Renal pelvis (tissue), 1 donor: ENCODE measurements at regions not wholly inside any gene's neighbourhood (a gene's known extent, or its start where the extent isn't known, plus 50 kb on each side); places are given as distances from the start of the nearest gene placed in this dataset.
A peak's percentile ranks its signal among the peaks of the same experiment; 100 is the strongest.
"Not testable (repeated sequence)": the region's sequence is repeated elsewhere in the genome, so short reads cannot be mapped to it uniquely, and the experiment has no call there.

ENCODE experiments used
- DNase-seq: peaks from one replicate; pipeline ENCODE4 v3.0.0-alpha.2; 2013

DNA sequence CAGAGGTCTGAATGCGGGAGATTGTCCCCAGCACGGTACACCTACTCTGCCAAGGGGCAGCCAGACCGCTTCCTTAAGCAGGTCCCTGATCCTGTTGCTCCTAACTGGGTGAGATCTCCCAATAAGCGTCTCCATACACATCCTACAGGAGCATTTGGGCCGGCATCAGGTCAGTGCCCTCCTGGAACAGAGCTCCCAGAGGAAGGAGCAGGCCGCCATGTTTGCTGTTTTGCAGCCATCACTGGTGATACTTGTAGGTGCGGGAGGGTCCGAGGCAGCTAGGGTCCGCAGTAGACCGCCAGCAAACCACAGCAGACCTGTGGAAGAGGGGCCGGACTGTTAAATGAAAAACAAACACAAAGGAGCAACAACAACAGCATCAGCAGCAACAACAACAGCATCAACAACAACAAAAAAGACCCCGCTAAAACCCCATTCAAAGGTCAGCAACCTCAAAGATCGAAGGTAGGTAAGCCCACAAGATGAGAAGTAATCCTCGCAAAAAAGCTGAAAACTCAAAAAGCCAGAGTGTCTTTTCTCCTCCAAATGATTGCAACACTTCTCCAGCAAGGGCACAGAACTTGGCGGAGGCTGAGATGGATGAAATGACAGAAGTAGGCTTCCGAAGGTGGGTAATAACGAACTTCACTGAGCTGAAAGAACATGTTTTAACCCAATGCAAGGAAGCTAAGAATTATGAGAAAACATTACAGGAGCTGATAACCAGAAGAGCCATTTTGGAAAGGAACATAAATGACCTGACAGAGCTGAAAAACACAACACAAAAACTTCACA lies 79.0 kb upstream of the CDH7 start:
- no peak for DNase-seq

DNA sequence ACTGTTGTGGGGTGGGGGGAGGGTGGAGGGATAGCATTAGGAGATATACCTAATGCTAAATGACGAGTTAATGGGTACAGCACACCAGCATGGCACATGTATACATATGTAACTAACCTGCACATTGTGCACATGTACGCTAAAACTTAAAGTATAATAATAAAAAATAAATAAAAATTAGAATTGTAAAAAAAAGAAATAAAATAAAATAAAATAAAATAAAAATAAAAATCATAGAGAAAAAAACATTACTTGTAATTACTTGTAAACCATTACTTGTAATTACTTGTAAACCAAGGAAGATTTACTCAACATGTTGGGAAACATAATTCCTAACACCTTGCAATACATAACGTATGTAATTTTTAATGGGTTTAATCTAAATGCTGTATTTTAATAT lies 80.7 kb upstream of the CDH7 start:
- DNase-seq: not testable (repeated sequence)

DNA sequence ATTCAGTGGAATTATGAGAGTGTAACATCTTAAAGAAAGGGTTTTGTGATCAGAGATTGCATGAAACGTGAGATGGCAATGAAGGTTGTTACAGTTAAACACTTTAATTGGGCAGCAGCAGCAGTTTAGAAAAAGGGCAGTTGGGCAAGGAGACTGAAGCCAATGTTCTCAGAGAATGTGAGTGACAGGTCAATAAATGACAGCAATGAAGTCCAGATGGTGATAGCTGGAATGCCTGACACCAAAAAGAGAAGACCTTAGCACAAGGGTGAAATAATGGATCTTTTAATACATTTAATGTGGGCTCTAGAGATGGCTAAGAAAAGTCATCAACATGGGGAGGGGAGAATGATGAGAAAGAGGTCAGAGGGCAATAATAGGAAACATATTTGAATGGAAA lies 89.4 kb upstream of the CDH7 start:
- no peak for DNase-seq

DNA sequence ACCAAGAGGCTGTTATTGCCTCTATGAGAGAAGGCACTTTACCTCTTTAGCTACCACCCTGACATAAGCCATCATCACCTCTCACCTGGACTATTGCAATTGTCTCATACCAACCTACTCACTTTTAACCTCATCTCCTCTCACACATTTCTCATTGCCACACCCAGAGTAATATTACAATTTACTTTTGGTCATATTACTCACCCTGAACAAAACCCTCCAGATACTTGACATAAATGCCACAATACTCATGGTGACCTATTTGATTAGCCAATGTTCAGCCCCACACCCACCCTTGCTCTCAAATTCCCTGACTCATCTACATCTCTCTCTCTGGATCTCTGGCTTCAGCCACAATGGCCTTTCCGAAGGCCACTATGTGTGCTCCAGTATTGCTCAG lies 90.9 kb upstream of the CDH7 start:
- no peak for DNase-seq

DNA sequence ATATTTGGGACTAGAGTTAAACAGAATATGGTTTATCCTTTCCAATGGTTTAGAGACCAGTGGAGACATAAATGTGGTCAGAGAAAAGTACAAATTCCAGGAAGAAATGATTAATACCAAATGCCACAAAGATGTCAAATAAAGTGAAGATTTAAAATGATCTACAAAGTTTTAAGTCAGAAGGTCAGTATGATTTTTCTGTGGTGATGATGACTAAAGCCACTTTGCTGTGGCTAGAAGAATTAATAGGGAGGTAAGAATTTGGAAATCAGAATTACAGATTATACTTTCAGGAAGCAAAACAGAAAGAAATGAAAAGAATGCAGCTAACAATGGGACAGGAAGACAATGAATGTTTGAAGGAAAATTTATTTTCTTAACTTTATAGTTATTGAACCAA lies 91.5 kb upstream of the CDH7 start:
- no peak for DNase-seq

DNA sequence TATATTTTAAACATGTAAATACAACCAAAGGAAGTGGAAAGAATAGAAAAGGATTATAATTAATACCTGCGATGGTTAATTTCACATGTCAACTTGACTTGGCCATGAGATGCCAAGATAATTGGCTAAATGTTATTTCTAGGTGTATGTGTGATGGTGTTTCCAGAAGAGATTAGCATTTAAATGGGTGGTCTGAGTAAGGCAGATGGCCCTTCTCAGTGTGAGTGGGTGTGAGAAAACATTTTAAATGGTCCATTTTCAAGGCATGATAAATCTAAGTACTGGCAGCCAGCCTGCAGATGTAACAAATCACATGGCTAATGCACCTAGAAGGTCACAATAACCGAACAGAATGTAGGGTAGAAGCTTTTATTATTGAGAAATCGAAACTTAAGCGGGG lies 99.6 kb upstream of the CDH7 start:
- no peak for DNase-seq

DNA sequence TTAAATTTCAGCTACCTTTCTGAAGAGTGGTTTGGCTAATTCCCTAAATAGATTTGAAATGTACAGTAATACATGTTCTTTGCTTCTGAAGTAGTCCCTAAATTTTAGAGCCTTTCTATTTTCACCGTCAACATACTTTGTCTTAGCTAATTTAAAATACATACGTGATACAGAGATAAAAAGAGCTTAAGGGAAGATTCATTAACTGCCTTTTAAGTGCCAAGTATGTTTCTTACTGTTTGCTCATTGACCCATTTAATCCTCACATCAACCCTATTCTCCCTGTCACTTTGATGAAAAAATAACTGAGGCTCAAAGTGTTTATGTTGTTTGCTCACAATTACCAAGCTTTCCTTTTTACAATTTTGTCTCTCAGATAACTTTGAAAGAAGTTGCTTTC lies 118.6 kb upstream of the CDH7 start:
- no peak for DNase-seq

DNA sequence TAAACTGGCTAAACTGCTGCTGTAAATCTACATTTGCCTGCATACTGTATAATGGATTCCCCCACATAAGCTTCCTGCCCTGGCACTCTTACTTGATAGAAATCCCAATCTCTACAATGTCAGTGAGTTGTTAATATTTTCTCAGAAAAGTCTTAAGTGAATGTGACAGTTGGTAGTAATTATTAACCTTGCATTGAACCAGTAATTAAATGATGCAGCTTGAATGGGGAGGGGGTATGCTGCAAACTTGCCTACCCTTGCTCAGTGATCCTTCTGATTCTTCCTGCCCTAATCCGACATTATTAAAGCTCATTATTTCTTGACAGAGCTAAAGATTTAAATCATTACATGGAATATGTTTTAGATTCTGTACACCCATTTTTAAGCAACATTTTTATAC lies 119.0 kb upstream of the CDH7 start:
- DNase-seq: no peak

DNA sequence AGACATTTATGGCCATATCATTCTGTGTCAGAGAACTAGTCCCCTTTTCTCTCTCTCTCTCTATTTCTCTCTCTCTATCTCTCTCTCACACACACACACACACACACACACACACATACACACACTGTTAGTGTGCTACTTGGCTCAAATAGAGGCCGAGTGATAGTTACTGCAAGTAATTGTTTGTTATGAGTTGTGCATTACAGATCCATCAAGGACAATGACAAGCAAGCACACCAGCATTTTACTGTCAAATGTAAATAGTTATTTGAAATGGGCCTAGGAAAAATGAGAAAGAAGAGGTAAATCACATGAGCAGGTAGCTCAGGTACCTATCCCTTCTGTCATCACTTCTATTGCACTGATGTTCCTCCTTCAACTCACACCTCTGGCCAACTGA lies 122.4 kb upstream of the CDH7 start:
- no peak for DNase-seq

DNA sequence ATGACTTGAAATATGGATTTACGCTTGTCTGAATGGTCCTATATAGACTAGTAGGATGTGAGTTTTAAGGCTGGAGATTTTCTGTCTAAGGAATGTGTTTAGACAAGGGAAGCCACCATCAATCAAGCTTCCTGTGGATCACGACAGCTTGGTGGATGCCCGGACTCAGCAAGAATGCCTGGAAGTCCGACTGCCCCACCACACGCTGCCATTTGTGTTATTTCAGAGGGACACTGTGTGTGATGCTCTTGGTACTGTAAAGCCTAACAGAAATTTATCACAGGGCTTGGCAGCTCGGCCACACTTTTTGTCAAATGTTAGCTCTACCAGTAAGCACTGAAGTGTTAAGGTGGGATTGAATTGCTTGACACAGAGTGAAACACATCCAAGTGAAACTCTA lies 127.1 kb upstream of the CDH7 start:
- DNase-seq: peak; percentile 39

DNA sequence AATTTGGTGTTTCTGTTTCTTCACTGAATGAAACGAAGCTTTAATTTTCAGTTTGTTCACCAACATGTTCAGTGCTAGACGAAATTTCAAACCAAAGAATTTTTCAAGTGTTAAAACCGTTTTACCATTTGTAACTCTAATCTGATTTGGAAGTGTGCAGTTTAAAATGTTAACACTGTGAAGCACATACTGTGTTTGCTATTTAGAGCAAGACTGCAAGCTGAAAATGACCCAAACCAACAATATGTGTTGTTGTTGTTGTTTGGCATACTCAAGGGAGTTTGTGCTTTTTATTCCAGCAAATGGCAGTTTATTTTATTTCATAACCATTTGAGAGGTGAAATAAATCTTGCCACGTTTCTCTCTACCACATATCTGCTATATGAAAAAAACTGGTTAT lies 128.4 kb upstream of the CDH7 start:
- DNase-seq: no peak

DNA sequence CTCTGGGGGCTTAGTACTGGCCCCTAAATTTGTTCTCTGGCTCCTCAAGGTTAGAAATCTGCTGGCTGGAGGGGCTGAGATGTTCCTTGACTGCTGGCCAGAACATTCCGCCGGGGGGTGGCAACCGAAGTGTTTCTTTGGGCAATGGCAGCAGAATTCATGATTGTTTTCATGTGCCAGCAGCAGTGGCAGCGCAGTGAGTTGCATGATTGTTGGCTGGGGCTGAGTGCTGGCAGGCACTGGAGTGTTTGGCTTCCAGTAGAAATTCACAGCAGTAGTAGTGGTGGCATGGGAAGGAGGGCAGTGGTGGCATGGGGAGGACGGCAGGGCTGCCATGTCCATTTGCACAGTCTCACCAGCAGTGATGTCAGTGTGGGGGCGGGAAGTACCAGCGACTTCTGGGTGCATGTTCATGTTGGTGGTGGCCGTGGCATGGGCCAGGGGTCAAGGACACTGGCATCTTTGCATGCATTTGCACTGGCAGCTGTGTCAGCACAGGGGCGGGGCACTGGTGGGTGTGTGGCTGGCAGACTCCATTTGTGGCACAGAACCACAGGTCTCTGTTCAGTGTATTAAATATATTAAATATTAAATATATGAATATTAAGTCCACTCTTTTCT lies 130.6 kb upstream of the CDH7 start:
- DNase-seq: no peak

DNA sequence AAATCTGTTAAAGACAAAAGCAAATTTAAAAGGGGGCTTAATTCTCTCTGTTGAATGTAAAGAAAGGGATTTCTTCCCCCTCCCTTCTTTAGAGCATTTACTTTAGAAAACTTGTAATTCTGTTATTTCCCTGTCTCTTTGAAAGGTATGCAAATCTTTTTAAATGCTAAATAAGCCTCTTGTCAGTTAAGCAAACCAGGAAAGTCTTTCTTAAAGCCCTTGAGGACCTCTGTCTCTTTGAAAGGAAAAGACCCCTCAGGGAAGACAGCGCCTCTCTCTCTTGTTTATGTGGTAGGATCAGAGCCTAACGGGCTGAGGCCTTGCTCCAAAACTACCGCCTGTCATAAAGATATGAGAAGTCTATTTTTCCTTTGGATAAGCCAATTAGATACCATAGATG lies 139.9 kb upstream of the CDH7 start:
- no peak for DNase-seq

DNA sequence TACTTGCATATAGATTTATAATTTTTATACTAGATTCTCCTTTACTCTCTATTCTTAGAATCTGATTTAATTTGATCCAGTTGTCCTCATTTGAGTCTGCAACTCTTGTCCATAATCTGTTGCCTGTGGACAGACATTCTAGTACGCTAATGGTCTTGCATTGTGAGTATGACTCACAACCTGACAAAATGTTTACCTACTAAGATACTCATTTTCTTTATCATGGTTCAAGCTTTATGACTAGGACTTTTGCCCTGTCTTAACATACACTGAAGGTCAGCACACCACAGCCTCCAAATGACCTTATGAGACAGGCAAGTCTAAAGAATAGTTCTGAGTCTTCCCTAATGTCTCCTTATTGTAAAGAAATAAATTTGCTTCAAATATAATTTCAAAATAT lies 142.3 kb upstream of the CDH7 start:
- no peak for DNase-seq

DNA sequence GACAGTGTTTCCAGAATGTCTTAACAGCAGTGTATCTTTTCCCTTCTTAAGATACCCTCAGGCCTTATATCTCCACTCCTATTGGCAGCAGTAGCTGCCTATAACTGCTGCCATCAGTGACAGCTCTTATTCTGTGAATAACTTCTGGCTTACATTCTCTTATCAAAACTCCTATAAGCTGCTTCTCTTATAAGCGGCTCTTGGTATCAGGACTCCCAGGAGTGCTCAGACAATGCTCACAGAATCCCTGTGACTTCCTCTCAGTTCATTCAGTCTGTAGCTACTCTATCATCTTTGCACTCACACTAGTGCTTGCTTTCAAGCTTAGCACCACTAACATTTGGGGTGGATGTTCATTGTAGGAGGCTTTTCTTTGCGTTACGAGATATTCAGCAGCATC lies 143.7 kb upstream of the CDH7 start:
- no peak for DNase-seq

DNA sequence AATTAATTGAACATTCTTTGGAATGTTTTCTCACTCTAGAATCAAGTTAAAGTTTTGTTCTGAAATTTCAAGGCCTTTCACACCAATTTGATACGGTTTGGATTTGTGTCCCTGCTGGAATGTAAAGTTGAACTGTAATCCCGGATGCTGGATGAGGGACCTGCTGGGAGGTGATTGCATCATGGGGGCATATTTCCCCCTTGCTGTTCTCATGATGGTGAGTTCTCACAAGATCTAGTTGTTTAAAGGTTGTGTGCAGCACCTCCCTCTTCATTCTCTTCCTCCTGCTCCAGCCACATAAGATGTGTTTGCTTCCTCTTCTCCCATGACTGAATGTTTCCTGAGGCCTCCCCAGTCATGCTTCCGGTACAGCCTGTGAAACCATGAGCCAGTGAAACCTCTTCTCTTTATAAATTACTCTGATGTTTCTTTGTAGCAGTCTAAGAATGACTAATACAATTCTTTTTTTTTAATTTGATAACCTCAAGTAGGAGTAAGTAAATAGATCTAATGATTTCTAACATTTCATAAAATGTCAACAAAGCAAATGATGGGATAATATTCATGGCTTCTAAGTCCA lies 144.2 kb upstream of the CDH7 start:
- DNase-seq: no peak

DNA sequence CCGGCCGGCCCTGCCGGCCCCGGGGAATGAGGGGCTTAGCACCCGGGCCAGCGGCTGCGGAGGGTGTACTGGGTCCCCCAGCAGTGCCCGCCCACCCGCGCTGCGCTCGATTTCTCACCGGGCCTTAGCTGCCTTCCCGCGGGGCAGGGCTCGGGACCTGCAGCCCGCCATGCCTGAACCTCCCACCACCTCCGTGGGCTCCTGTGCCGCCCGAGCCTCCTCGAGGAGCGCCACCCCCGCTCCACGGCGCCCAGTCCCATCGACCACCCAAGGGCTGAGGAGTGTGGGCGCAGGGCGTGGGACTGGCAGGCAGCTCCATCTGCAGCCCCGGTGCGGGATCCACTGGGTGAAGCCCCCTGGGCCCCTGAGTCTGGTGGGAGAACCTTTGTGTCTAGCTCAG lies 145.5 kb upstream of the CDH7 start:
- DNase-seq: not testable (repeated sequence)

DNA sequence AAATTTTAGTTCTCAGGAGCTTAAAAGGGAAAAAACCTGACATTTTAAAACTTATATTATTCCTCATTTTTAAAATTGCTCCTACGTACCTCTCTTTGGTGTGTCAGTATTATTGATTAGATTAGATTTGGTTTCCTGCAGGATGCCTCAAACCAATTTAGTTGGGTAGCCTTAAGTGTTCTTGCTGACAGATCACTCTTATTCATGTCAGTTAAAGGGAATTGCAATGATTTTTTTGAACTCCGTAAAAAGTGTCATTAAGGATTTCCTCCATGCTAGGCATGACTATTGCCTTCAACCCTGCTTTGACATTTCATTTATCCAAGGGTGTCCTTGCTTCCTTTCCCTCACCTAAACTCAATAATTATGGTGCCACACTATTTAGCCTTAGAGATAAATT lies 149.0 kb upstream of the CDH7 start:
- no peak for DNase-seq

DNA sequence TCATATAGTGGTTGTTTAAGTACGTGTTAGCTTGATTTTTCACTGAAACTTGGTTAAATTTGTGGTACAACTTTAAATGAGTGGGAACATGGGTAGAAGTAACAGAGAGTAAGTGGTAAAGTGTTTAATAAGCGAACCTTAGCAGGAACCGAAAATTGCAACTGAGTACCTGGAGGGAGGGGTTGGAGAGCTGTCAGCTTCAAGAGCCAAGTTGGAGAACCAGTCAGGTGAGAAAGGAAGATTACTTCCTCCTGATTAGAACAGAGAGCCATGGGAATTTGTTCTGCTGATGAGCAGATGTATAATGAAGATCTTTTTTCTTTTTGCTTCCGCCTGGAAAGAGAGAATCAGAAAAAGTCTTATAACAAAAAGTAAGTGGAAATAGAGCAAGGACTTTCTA lies 158.4 kb upstream of the CDH7 start:
- no peak for DNase-seq

DNA sequence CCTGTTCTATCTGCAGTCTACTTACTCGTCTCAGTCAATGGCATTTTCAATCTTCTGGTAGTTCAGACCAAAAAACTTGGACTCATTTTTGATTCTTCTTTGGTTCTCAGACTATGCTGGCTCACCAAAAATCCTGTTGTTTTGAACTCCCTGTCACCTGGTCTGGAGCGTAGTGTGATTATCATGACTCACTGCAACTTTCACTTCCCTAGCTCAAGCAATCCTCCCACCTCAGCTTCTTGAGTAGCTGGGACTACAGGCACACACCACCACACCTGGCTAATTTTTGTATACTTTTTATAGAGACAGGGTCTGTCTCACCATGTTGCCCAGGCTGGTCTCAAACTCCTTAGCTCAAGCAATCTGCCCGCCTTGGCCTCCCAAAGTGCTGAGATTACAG lies 163.3 kb upstream of the CDH7 start:
- no peak for DNase-seq

DNA sequence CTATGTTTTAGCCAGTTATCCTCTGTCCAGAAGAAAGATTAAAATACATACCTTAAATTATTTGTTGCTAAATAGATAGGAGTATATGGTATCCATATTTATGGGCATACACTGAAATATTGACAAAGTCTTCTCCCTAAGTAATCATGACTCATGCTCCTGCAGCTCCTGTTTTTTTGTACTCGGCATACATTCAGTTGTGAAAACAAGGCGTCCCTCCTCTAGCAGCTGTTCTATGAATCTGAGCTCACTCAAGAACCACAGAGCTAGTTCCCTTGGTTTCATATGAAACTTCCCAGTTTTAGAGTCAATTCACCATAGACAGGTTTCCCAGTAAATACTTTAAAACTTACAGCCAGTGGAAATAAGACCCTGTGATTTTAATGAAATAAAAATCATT lies 168.7 kb upstream of the CDH7 start:
- not testable (repeated sequence) for DNase-seq

DNA sequence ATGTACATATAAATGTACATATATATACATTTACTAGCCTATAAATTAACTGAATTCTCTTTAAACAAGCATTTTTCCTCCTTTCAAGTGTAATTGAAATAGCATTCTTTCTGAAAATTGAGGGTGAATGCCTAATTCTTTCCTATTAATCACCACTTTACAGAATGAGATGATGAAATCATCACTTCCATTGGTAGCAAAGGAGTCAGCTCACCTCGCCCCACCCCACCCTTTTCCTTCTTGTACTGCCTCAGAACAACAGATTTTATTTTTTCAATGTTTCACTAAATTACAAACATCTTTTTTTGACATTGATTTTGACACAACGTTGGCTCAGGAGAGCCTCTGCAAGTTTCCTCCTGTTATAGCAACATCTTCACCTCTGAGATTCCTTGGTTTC lies 181.9 kb upstream of the CDH7 start:
- DNase-seq: no peak

DNA sequence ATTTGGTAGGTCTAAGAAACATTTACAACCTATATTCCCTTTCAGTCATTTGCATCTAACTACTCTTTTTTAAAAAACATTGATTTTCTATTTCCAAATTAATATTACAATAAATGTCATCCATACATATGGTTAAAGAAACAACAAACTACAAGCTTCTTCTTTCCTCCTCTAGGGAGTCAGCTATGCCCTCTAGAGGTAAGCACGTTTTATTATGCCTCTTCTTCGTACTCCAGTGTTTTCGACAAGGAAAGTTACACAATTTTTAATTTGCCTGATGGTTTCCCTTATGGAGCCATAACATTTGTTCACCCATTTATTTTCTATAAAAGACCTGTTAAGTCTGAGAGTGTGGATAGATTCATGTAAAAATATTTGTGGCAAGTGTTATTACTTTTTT lies 183.4 kb upstream of the CDH7 start:
- DNase-seq: peak; percentile 14

DNA sequence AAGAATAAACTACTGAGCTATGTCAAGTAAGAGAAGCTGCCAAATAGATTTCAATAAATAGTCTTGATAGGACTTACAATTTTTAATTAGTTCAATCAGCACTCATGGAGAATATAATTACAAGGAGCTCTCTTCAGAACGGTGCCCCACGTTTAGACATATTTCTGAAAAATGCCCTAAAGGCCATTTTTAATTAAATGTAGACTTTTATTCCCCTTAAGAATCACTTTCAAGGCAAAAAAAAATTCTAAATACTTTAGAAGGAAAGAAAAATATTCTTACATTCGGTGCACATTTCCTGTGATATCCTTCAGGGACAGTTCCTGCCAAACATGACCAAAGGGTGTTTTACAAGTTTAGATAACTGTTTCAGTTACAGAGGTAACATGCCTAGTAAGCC lies 202.5 kb upstream of the CDH7 start:
- no peak for DNase-seq
